HG03280 (cell line): ENCODE measurements at regions not wholly inside any gene's neighbourhood (a gene's known extent, or its start where the extent isn't known, plus 50 kb on each side); places are given as distances from the start of the nearest gene placed in this dataset.

Experiments
- ATAC-seq: cut with Tn5 transposase; IDR thresholded peaks from one replicate; pipeline ENCODE4 v1.9.1; 2021; ENCODE audit warnings: mild to moderate bottlenecking, moderate library complexity; ENCODE audit not compliant: unreplicated experiment

- ATAC-seq, result no peak
Measured at GRCh38 chr2:106706283-106706682, 179.7 kb downstream of the ST6GAL2 start.

- ATAC-seq, result no peak
Measured at GRCh38 chr2:106708209-106708608, 177.8 kb downstream of the ST6GAL2 start.

- ATAC-seq, result no peak
Measured at GRCh38 chr2:106709229-106709628, 176.7 kb downstream of the ST6GAL2 start.

- ATAC-seq, result no peak
Measured at GRCh38 chr2:106719222-106719621, 166.7 kb downstream of the ST6GAL2 start.

DNA sequence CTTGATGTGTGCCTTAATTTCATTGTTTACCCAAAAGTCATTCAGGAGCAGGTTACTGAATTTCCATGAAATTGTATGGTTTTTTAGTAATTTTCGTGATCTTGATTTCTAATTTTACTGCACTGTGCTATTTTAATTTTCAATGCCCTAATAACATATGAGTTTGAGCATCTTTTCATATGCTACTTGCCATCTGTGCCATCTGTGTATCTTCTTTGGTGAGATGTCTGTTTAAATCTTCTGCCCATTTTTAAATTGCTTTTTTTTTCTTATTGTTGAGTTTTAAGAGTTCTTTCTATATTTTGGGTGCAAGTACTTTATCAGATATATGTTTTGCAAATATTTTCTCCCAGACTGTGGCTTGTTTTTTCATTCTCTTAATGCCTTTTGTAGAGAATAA, 165.9 kb downstream of the ST6GAL2 start:
- ATAC-seq, result no peak

DNA sequence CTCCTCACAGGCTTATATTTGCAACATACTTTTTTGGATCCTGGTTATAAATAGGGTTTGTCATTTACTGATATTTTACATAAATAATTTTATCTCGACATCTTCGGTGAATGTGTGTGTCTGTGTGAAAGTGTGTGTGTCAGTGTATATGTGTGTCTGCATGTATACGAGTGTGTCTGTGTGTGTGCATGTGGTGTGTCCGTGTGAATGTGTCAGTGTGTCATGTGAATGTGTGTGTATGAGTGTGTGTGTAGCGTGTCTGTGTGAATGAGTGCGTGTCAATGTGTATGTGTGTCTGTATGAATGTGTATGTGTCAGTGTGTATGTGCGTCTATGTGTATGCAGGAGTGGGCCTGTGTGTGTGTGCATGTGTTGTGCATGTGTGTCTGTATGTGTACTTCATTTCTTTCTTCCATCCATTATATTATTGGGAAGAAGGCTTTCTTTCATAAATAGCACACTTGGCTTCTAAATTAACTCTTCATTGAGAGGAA, 161.6 kb downstream of the ST6GAL2 start:
- no peak for ATAC-seq

GRCh38 chr2:106734165-106734564, 151.8 kb downstream of the ST6GAL2 start:
- no peak for ATAC-seq

DNA sequence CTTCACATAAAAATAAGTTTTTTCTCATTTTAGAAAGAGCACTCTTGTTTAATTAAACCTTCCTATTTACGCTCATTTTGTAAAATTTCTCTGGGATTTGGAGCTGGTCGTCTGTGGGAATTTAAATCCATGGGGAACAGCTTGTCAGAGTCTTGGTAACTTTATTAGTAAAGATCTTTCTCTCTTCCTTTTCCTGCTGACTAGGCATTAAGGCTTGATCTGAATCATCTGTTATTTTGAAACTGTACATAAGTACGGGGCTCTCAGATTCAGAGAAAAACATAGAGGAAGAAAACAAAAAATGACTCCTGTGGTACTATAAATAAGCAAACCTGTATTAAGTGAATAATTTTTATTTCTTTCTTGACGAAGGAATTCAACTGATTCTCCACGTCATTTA, 150.2 kb downstream of the ST6GAL2 start:
- ATAC-seq, result no peak

DNA sequence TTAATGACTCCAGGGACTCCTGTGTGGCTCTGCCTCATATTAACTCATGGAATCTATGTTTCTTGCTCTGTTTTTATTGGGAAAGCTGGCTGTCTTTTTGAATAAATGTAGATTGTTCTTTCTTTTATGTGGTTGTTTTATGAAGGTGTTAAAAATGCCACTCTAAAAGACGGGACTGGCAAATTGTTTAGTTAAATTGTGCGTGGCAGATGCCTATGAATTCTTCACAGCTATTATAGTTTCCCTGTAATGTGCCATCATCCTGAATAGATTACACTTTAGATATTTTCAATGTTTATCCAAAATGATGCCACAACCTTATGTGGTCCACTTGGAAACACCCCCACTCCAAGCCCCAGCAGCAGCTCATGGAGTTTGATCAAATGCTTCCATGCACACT, 149.7 kb downstream of the ST6GAL2 start:
- no peak for ATAC-seq

GRCh38 chr2:106745468-106745867, 140.5 kb downstream of the ST6GAL2 start:
- no peak for ATAC-seq

DNA sequence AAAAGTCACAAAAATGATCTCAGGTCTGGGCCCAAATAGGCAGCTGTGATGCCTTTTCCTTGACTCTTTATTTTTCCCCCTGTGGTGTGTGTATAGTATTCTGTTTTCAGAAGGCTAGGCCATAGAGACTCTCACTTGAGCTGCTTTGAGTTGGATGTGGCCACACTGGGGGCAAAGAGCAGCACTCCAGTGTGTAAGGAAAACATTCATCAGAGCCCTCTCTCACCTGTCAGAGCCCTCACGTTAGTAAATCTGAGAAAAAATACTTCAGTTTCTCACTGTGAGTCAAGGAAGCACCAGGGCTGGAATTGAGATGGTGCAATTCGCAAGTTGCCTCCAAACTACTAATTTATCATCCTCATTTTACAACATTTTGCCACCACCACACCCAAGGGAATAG, 136.1 kb downstream of the ST6GAL2 start:
- ATAC-seq, result no peak
